ENCODE measurements at regions not wholly inside any gene's neighbourhood (a gene's known extent, or its start where the extent isn't known, plus 50 kb on each side); places are given as distances from the start of the nearest gene placed in this dataset.

GRCh38 chr12:127559349-127560040 is 707.5 kb upstream of the TMEM132C start:
- no peaks in the 10 kb centered on the region for H3K9me3 ChIP-seq
- no peak overlapping the region for H3K27ac ChIP-seq
- ATAC-seq = peak; percentile 67
- H3K36me3 ChIP-seq = no peaks in the 10 kb centered on the region
- no peak overlapping the region for H3K4me3 ChIP-seq
- no peak for DNase-seq
- no peaks in the 10 kb centered on the region for H3K27me3 ChIP-seq
- H3K4me1 ChIP-seq = peaks cover 5% of the 10 kb centered on the region
- intact Hi-C loops (cut with DNase I) = no loop called here
- TF ChIP-seq CTCF (IDR thresholded peaks at IDR 0.05) = peak; percentile 28

GRCh38 chr12:127560041-127560478 is 706.9 kb upstream of the TMEM132C start:
- Histone ChIP-seq H3K36me3 (no peaks in the 10 kb centered on the region), H3K27me3 (no peaks in the 10 kb centered on the region), H3K4me3 (no peak overlapping the region), H3K9me3 (no peaks in the 10 kb centered on the region), H3K27ac (no peak overlapping the region), H3K4me1 (peaks cover 5% of the 10 kb centered on the region)
- DNase-seq (no peak), ATAC-seq (no peak)
- intact Hi-C loops (cut with DNase I) = no loop called here
- no peak for TF ChIP-seq CTCF (IDR thresholded peaks at IDR 0.05)

GRCh38 chr12:127562816-127563215 is 704.2 kb upstream of the TMEM132C start:
- DNase-seq (no peak), ATAC-seq (no peak)
- TF ChIP-seq CTCF (IDR thresholded peaks at IDR 0.05) = no peak
- Histone ChIP-seq H3K36me3 (no peaks in the 10 kb centered on the region), H3K4me3 (no peak overlapping the region), H3K4me1 (peaks cover 5% of the 10 kb centered on the region), H3K27me3 (no peaks in the 10 kb centered on the region), H3K9me3 (no peaks in the 10 kb centered on the region), H3K27ac (no peak overlapping the region)
- intact Hi-C loops (cut with DNase I) = no loop called here

- Histone ChIP-seq H3K9me3 (no peaks in the 10 kb centered on the region), H3K4me1 (no peaks in the 10 kb centered on the region), H3K36me3 (no peaks in the 10 kb centered on the region), H3K4me3 (no peak overlapping the region), H3K27me3 (no peaks in the 10 kb centered on the region), H3K27ac (no peak overlapping the region)
- intact Hi-C loops (cut with DNase I) = no loop called here
- no peak for DNase-seq
- no peak for ATAC-seq
- TF ChIP-seq CTCF (IDR thresholded peaks at IDR 0.05) = no peak
These were observed 701.7 kb upstream of the TMEM132C start for GRCh38 chr12:127565241-127565640.

GRCh38 chr12:127567531-127567930 is 699.4 kb upstream of the TMEM132C start:
- no peaks in the 10 kb centered on the region for H3K36me3 ChIP-seq
- no peaks in the 10 kb centered on the region for H3K4me1 ChIP-seq
- TF ChIP-seq CTCF (IDR thresholded peaks at IDR 0.05) = no peak
- intact Hi-C loops (cut with DNase I) = no loop called here
- ATAC-seq (no peak), DNase-seq (no peak)
- no peak overlapping the region for H3K27ac ChIP-seq
- H3K27me3 ChIP-seq = no peaks in the 10 kb centered on the region
- H3K9me3 ChIP-seq = no peaks in the 10 kb centered on the region
- no peak overlapping the region for H3K4me3 ChIP-seq

- H3K27ac ChIP-seq = no peak overlapping the region
- no peak for DNase-seq
- no peak overlapping the region for H3K4me3 ChIP-seq
- H3K27me3 ChIP-seq = no peaks in the 10 kb centered on the region
- H3K36me3 ChIP-seq = no peaks in the 10 kb centered on the region
- intact Hi-C loops (cut with DNase I) = no loop called here
- ATAC-seq = no peak
- no peak for TF ChIP-seq CTCF (IDR thresholded peaks at IDR 0.05)
- H3K9me3 ChIP-seq = no peaks in the 10 kb centered on the region
- H3K4me1 ChIP-seq = no peaks in the 10 kb centered on the region
These were observed 696.6 kb upstream of the TMEM132C start for GRCh38 chr12:127570387-127570786.

All from upper lobe of right lung (tissue), 1 donor.